Aorta (tissue), 5 donors: ENCODE measurements at regions not wholly inside any gene's neighbourhood (a gene's known extent, or its start where the extent isn't known, plus 50 kb on each side); places are given as distances from the start of the nearest gene placed in this dataset.

Experiments used
- ATAC-seq: fragments of 200-7000 bp; cut with Tn5 transposase; one replicate; pipeline ENCODE4 v1.9.1; 2022; ENCODE audit warnings: moderate library complexity; ENCODE audit not compliant: low FRiP score
- DNase-seq, 2 donors: peaks; one replicate each; pipeline ENCODE4 v3.0.0-alpha.2; 2020
- H3K27ac ChIP-seq, 2 donors: one replicate each; pipeline ENCODE4 v1.5.1; 2013; ENCODE audit warnings: low read length in 2 of 2, mild to moderate bottlenecking in 2 of 2, moderate library complexity in 2 of 2, control low read depth in 1 of 2, inconsistent platforms in 1 of 2, low read depth in 1 of 2
- H3K27me3 ChIP-seq, 2 donors: one replicate each; pipeline ENCODE4 v1.6.1; 2013; ENCODE audit warnings: control low read depth in 1 of 2, low read length in 1 of 2, mild to moderate bottlenecking in 1 of 2, moderate library complexity in 1 of 2; ENCODE audit not compliant: insufficient read depth in 2 of 2, control insufficient read depth in 1 of 2
- H3K36me3 ChIP-seq, 2 donors: one replicate each; pipeline ENCODE4 v1.6.1; 2013; ENCODE audit warnings: control low read depth in 1 of 2, low read length in 1 of 2, mild to moderate bottlenecking in 1 of 2; ENCODE audit not compliant: insufficient read depth in 2 of 2, control insufficient read depth in 1 of 2
- H3K4me1 ChIP-seq, 2 donors: one replicate each; pipeline ENCODE4 v1.6.1; 2013; ENCODE audit warnings: low read length in 2 of 2, control low read depth in 1 of 2, mild to moderate bottlenecking in 1 of 2, moderate library complexity in 1 of 2; ENCODE audit not compliant: insufficient read depth in 2 of 2, control insufficient read depth in 1 of 2
- H3K4me3 ChIP-seq, 2 donors: one replicate each; pipeline ENCODE4 v1.5.1; 2013; ENCODE audit warnings: low read length in 2 of 2, control low read depth in 1 of 2, mild to moderate bottlenecking in 1 of 2
- H3K9me3 ChIP-seq: one replicate; pipeline ENCODE4 v1.6.1; 2013; ENCODE audit warnings: mild to moderate bottlenecking, low read length; ENCODE audit not compliant: control insufficient read depth
- WGBS, 2 donors: extraction: QIAGEN DNeasy Blood & Tissue Kit; methylation state at CpG; one replicate each; pipeline ENCODE4 v1.1.7; 2013; 5-methylcytosine and 5-hydroxymethylcytosine counted together
- intact Hi-C, 2 donors: fragments of 100-400 bp; cut with DNase I; formaldehyde crosslinking; loops; one replicate each; pipeline versions ENCODE4 v1.14.2 to v1.15.0; 2022
- donor health status: healthy with polysubstance abuse.
- donor health status: Bipolar disorder and iron deficiency.
- donor health status: DM: no; HTN: no; CAD: no.
- donor health status: DM: no; HTN: no; CAD: no.
- donor health status: DM: yes; HTN: yes; CAD: no.

DNA sequence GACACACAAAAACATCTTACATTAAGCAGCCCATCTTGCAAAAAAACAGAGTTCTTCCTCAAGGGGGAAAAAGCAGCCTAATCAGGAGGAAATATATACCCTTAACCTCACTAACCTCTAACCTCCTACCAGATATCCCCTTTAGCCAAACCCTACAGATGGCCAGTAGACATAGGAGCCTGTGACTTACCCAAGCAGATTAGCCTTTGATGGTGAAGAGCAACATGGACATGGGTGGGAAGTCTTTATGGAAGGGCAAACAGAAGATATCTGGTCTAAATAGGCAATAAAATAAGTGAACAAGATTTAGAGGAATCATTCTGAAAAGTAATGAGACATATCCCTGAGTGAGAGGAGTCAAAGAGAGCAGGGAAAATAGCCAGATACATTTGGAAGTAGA is 119.4 kb upstream of the ARPP21 start:
- Histone ChIP-seq H3K27ac (no peak overlapping the region), H3K36me3 (no peaks in the 10 kb centered on the region), H3K9me3 (no peaks in the 10 kb centered on the region), H3K4me3 (no peak overlapping the region), H3K4me1 (no peaks in the 10 kb centered on the region), H3K27me3 (no peaks in the 10 kb centered on the region)
- intact Hi-C loops: no loop called here
- no peak for DNase-seq
- no peak for ATAC-seq

DNA sequence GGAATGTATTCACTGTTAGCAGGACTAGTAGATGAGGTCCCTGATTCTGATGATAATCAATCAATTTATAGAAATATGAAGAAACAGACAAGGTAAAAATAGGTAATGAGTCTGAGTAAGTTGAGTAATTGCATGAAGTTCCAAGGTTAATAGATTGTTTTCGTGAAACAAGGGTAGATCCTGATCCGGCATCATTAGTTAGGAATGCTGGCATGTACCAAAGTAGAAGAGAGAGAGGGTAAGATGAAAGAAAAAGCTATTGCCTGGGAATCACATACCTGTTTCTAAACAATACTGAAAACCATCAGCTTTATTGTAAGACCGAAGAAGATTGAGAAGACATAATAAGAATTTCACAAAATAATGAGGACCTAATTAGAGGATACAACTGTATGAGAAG is 118.1 kb upstream of the ARPP21 start:
- DNase-seq (no peak), ATAC-seq (no peak)
- H3K4me3 ChIP-seq: no peak overlapping the region
- no peaks in the 10 kb centered on the region for H3K9me3 ChIP-seq
- H3K27ac ChIP-seq: no peak overlapping the region
- intact Hi-C loops: no loop called here
- H3K27me3 ChIP-seq: no peaks in the 10 kb centered on the region
- WGBS, 2 donors: 74 to 78% methylated on average over 3 of the region's 3 CpGs
- no peaks in the 10 kb centered on the region for H3K36me3 ChIP-seq
- H3K4me1 ChIP-seq: no peaks in the 10 kb centered on the region

DNA sequence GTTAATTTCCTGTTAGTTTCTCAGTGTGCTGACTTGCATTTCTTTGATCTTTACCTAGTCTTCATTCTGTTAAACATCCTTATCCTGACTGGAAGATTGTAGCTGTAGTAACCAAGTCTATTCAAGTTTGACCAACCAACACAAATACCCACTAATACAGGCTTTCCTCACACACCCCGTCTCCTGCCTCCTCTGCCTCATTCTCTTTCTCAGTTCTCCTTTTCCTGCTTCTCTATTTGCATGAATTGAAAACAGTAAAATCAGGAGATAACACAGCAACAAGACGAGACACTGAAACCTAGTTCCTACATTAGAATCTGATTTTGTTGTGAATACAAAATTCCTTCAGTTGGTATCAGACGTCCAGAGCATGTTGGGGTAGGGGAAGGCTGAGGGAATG is 116.9 kb upstream of the ARPP21 start:
- ATAC-seq: no peak
- H3K27ac ChIP-seq: no peak overlapping the region
- H3K36me3 ChIP-seq: no peaks in the 10 kb centered on the region
- DNase-seq: no peak
- H3K9me3 ChIP-seq: no peaks in the 10 kb centered on the region
- intact Hi-C loops: no loop called here
- no peak overlapping the region for H3K4me3 ChIP-seq
- no peaks in the 10 kb centered on the region for H3K4me1 ChIP-seq
- WGBS, 2 donors: 78 to 82% methylated on average over 3 of the region's 3 CpGs
- H3K27me3 ChIP-seq: no peaks in the 10 kb centered on the region

DNA sequence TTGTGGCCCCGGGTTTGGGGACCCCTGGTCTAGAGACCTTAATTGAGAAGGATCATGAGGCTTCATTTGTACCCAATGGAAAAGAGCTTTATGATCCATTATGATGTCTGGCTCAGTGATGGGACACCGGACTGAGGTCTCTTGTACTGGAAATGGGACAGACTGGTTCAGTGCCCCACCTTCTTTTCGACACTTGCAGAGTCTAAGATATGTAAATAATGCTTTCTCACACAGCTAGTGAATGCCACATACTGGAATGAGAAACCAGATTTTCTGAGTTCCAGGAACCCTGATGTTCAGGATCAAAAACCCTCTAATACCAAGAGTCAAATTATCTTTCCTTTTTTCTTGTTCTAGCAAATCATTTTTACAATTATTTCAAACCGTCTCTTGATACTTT is 116.3 kb upstream of the ARPP21 start:
- DNase-seq (no peak), ATAC-seq (no peak)
- Histone ChIP-seq H3K9me3 (no peaks in the 10 kb centered on the region), H3K4me3 (no peak overlapping the region), H3K27ac (no peak overlapping the region), H3K4me1 (no peaks in the 10 kb centered on the region), H3K27me3 (no peaks in the 10 kb centered on the region), H3K36me3 (no peaks in the 10 kb centered on the region)
- intact Hi-C loops: no loop called here
- WGBS, 2 donors: 86 to 88% methylated on average over 4 of the region's 4 CpGs

GRCh38 chr3:35523838-35524237 is 115.5 kb upstream of the ARPP21 start:
- 7 to 13% methylated on average over 4 of the region's 4 CpGs for WGBS, 2 donors
- no peak overlapping the region for H3K4me3 ChIP-seq
- intact Hi-C loops: no loop called here

GRCh38 chr3:35524856-35525255 is 114.5 kb upstream of the ARPP21 start:
- Histone ChIP-seq H3K9me3 (no peaks in the 10 kb centered on the region), H3K4me3 (no peak overlapping the region), H3K36me3 (no peaks in the 10 kb centered on the region), H3K27ac (no peak overlapping the region), H3K4me1 (no peaks in the 10 kb centered on the region), H3K27me3 (no peaks in the 10 kb centered on the region)
- ATAC-seq (no peak), DNase-seq (no peak)
- WGBS, 2 donors: 96 to 97% methylated on average over 2 of the region's 2 CpGs
- intact Hi-C loops: no loop called here

More at GRCh38 chr3:35523838-35524237, 115.5 kb upstream of the ARPP21 start:
- H3K27me3 ChIP-seq: no peaks in the 10 kb centered on the region
- no peak for ATAC-seq
- no peak overlapping the region for H3K27ac ChIP-seq
- H3K4me1 ChIP-seq: no peaks in the 10 kb centered on the region
- no peak for DNase-seq
- no peaks in the 10 kb centered on the region for H3K36me3 ChIP-seq
- no peaks in the 10 kb centered on the region for H3K9me3 ChIP-seq

DNA sequence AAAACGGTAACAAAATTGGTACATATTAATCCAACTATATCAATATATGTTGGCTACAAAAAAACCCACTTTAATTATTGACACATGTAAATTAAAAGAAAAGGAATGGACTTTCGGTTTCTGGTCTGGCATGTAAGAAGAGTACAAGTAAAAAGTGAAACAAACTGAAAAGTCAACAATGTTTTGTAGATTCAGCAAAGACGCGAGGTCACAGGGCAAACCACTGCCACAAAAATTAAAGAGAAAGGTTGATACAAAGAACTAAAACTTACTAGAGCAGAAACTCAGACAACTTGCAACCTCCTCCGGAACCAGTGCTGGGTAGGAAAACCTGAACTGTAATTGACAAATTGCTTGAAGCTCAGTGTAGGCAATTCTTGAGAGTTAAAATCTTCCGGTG is 110.6 kb upstream of the ARPP21 start:
- Histone ChIP-seq H3K27me3 (no peaks in the 10 kb centered on the region), H3K27ac (no peak overlapping the region), H3K9me3 (no peaks in the 10 kb centered on the region), H3K4me3 (no peak overlapping the region), H3K4me1 (no peaks in the 10 kb centered on the region), H3K36me3 (no peaks in the 10 kb centered on the region)
- ATAC-seq (no peak), DNase-seq (no peak)
- 91 to 92% methylated on average over 6 of the region's 6 CpGs for WGBS, 2 donors
- intact Hi-C loops: no loop called here

GRCh38 chr3:35529337-35529736 is 110.0 kb upstream of the ARPP21 start:
- DNase-seq (no peak), ATAC-seq (no peak)
- H3K9me3 ChIP-seq: no peaks in the 10 kb centered on the region
- intact Hi-C loops: no loop called here
- no peaks in the 10 kb centered on the region for H3K27me3 ChIP-seq
- H3K36me3 ChIP-seq: no peaks in the 10 kb centered on the region
- no peak overlapping the region for H3K27ac ChIP-seq
- no peak overlapping the region for H3K4me3 ChIP-seq
- no peaks in the 10 kb centered on the region for H3K4me1 ChIP-seq
- WGBS, 2 donors: 94 to 96% methylated on average over 6 of the region's 6 CpGs

DNA sequence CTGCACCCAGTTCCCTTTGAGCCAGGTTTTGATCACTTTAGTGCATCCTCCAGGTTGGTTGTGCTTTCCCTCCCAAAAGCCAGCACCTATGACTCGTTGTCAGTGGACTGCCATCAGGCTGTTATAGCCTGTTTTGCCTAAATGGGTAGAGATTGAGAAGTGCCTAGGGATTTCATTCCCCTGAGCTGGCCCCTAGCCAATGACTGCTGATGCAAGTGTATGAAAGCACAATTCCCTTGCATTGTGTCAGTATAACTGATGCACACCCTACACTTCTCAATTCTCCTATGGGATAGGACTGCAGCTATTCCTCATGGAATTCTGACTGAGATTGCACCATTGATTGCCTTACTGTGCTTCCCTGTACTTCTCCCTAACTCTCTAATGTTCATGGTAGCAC is 102.1 kb upstream of the ARPP21 start:
- Histone ChIP-seq H3K27me3 (no peaks in the 10 kb centered on the region), H3K4me1 (no peaks in the 10 kb centered on the region), H3K27ac (no peak overlapping the region), H3K9me3 (no peaks in the 10 kb centered on the region), H3K36me3 (no peaks in the 10 kb centered on the region), H3K4me3 (no peak overlapping the region)
- WGBS, 2 donors: 48 to 50% methylated on average over 1 of the region's 1 CpG
- DNase-seq (no peak), ATAC-seq (peak; percentile 26)
- intact Hi-C loops: no loop called here
